HCT116 (cell line): ENCODE measurements at regions not wholly inside any gene's neighbourhood (a gene's known extent, or its start where the extent isn't known, plus 50 kb on each side); places are given as distances from the start of the nearest gene placed in this dataset.

Source experiments
- ATAC-seq: fragments of 200-7000 bp; cut with Tn5 transposase; 2 replicates; pipeline ENCODE4 v1.9.1; 2020; ENCODE audit warnings: mild to moderate bottlenecking, moderate library complexity
- BruUV-seq: library from RNA; stranded (reverse); fragments of 400-500 nt; replicated peaks from 2 replicates; lab custom pipeline; 2021; lab: Mats Ljungman, UMichigan
- CTCF ChIA-PET: fragments of 300-600 bp; sonication (Branson Sonifier 250); formaldehyde crosslinking; loops from one replicate; lab custom pipeline; 2021; ENCODE audit warnings: antibody characterized with exemption; lab: Charles Lee
- POLR2A ChIA-PET: fragments of 300-600, 350-600 bp; sonication (Branson Sonifier 250); formaldehyde crosslinking; loops from one replicate; lab custom pipeline; 2021; ENCODE audit warnings: antibody characterized with exemption; lab: Charles Lee
- RAD21 ChIA-PET, 2 experiments: fragments of 300-600 bp; sonication (Branson Sonifier 250); formaldehyde crosslinking; loops; one replicate each; lab custom pipeline; 2023; ENCODE audit warnings: low total read pairs in 2 of 2; ENCODE audit not compliant: uncharacterized antibody in 2 of 2, unreplicated experiment in 2 of 2, low non-redundant PET in 1 of 2; lab: Charles Lee
- DNase-seq: peaks from one replicate; pipeline ENCODE4 v3.0.0-alpha.2; 2010; ENCODE audit warnings: low read depth, low spot score
- H2AFZ ChIP-seq: fragments of 200-600 bp; shearing (Covaris generic), sonication (generic); 2 replicates; pipeline ENCODE4 v1.6.1; 2017; ENCODE audit warnings: low read depth, mixed run types, mixed read lengths, antibody characterized with exemption, low read length; ENCODE audit not compliant: poor library complexity, severe bottlenecking
- H3K27ac ChIP-seq: 2 replicates; pipeline ENCODE4 v1.5.1; 2012; ENCODE audit warnings: low read depth, low read length
- H3K27me3 ChIP-seq: fragments of 200-600 bp; sonication (generic); 2 replicates; pipeline ENCODE4 v1.6.1; 2016; ENCODE audit warnings: mixed run types, low read length, mixed read lengths; ENCODE audit not compliant: insufficient read depth
- H3K36me3 ChIP-seq, 2 experiments: fragments of 200-500 bp in 1 of 2; fragments of 200-600 bp in 1 of 2; sonication (Bioruptor generic) in 1 of 2; sonication (generic) in 1 of 2; 2 replicates each; pipeline versions ENCODE4 v1.5.1 to v1.6.1; 2014 to 2016; ENCODE audit warnings: low read length in 2 of 2, inconsistent platforms in 1 of 2, mixed read lengths in 1 of 2, mixed run types in 1 of 2; ENCODE audit not compliant: insufficient read depth in 2 of 2, control insufficient read depth in 1 of 2
- H3K4me1 ChIP-seq, 2 experiments: fragments of 200-600 bp in 1 of 2; sonication (generic) in 1 of 2; 2 replicates each; pipeline versions ENCODE4 v1.5.1 to v1.6.1; 2012 to 2017; ENCODE audit warnings: low read length in 2 of 2, inconsistent platforms in 1 of 2, mild to moderate bottlenecking in 1 of 2, mixed read lengths in 1 of 2, mixed run types in 1 of 2, moderate library complexity in 1 of 2; ENCODE audit not compliant: insufficient read depth in 2 of 2, control insufficient read depth in 1 of 2
- H3K4me2 ChIP-seq: fragments of 200-600 bp; sonication (generic); 2 replicates; pipeline ENCODE4 v1.6.1; 2017; ENCODE audit warnings: mixed run types, low read length, mixed read lengths
- H3K4me3 ChIP-seq, 2 experiments: fragments of 200-600 bp in 1 of 2; sonication (generic) in 1 of 2; replicated peaks in 1 of 2; 2 replicates each; pipeline ENCODE4 v1.5.1; 2011 to 2016; ENCODE audit warnings: low read length in 2 of 2, control low read depth in 1 of 2, low read depth in 1 of 2, mild to moderate bottlenecking in 1 of 2, mixed read lengths in 1 of 2, mixed run types in 1 of 2
- H3K79me2 ChIP-seq: fragments of 200-600 bp; sonication (generic); 2 replicates; pipeline ENCODE4 v1.6.1; 2017; ENCODE audit warnings: mild to moderate bottlenecking, mixed run types, low read length, moderate library complexity, mixed read lengths; ENCODE audit not compliant: insufficient read depth
- H3K9ac ChIP-seq: fragments of 200-600 bp; sonication (generic); 2 replicates; pipeline ENCODE4 v1.6.1; 2016; ENCODE audit warnings: low read length, mixed read lengths
- H3K9me2 ChIP-seq: fragments of 200-600 bp; sonication (generic), shearing (Covaris generic); 2 replicates; pipeline ENCODE4 v1.6.1; 2017; ENCODE audit warnings: mixed run types, mild to moderate bottlenecking, moderate library complexity; ENCODE audit not compliant: insufficient read depth
- H3K9me3 ChIP-seq, 2 experiments: fragments of 200-500 bp in 1 of 2; fragments of 200-600 bp in 1 of 2; sonication (Bioruptor generic) in 1 of 2; sonication (generic) in 1 of 2; 2 replicates each; pipeline ENCODE4 v1.6.1; 2014 to 2017; ENCODE audit warnings: low read length in 2 of 2, mixed read lengths in 2 of 2, inconsistent platforms in 1 of 2, low read depth in 1 of 2, mild to moderate bottlenecking in 1 of 2, mixed run types in 1 of 2, moderate library complexity in 1 of 2; ENCODE audit not compliant: control insufficient read depth in 1 of 2, insufficient read depth in 1 of 2
- H4K20me1 ChIP-seq: fragments of 200-600 bp; sonication (generic), shearing (Covaris generic); 2 replicates; pipeline ENCODE4 v1.6.1; 2017; ENCODE audit warnings: mixed run types, mild to moderate bottlenecking, moderate library complexity; ENCODE audit not compliant: insufficient read depth
- ATF3 ChIP-seq: IDR thresholded peaks from 2 replicates; pipeline ENCODE4 v1.6.1; 2012
- CTCF ChIP-seq, 3 experiments: fragments of 200-600 bp in 1 of 3; sonication (generic) in 1 of 3; IDR thresholded peaks in 2 of 3; conservative IDR thresholded peaks in 1 of 3; 2 replicates each; pipeline ENCODE4 v1.5.1; 2012 to 2017; ENCODE audit warnings: low read depth in 2 of 3, low read length in 2 of 3, antibody characterized with exemption in 1 of 3, borderline replicate concordance in 1 of 3, control low read depth in 1 of 3, mild to moderate bottlenecking in 1 of 3, mixed read lengths in 1 of 3, mixed run types in 1 of 3, moderate library complexity in 1 of 3; ENCODE audit not compliant: insufficient read depth in 1 of 3
- EGR1 ChIP-seq: IDR thresholded peaks from 2 replicates; pipeline ENCODE4 v1.6.1; 2012; ENCODE audit warnings: low read depth
- EZH2 ChIP-seq: fragments of 200-600 bp; sonication (generic); IDR thresholded peaks from 2 replicates; pipeline ENCODE4 v1.6.1; 2017; ENCODE audit warnings: antibody characterized with exemption, mixed run types
- EZH2phosphoT487 ChIP-seq: fragments of 200-600 bp; IDR thresholded peaks from 2 replicates; pipeline ENCODE4 v1.6.1; 2018; ENCODE audit warnings: antibody characterized with exemption, borderline replicate concordance
- JUND ChIP-seq: IDR thresholded peaks from 2 replicates; pipeline ENCODE4 v1.6.1; 2012
- MAX ChIP-seq: IDR thresholded peaks from 2 replicates; pipeline ENCODE4 v1.6.1; 2012
- RAD21 ChIP-seq: IDR thresholded peaks from 2 replicates; pipeline ENCODE4 v1.6.1; 2012; ENCODE audit warnings: low read depth, mild to moderate bottlenecking
- REST ChIP-seq: IDR thresholded peaks from 2 replicates; pipeline ENCODE4 v1.6.1; 2012; ENCODE audit warnings: low read depth
- SRF ChIP-seq: IDR thresholded peaks from 2 replicates; pipeline ENCODE4 v1.6.1; 2012; ENCODE audit warnings: low read depth
- TCF7L2 ChIP-seq: IDR thresholded peaks from 2 replicates; pipeline ENCODE4 v1.7.0; 2011; ENCODE audit warnings: borderline replicate concordance, inconsistent platforms; ENCODE audit not compliant: insufficient read depth, insufficient read length; ENCODE audit errors: extremely low read depth
- ZFX ChIP-seq: fragments of 450-650 bp; IDR thresholded peaks from 2 replicates; pipeline ENCODE4 v1.6.1; 2017
- ZNF274 ChIP-seq: fragments of 200-500 bp; sonication (Bioruptor generic); IDR thresholded peaks from 2 replicates; pipeline ENCODE4 v1.6.1; 2014; ENCODE audit warnings: mild to moderate bottlenecking, low read depth, low read length, inconsistent platforms
- intact Hi-C: fragments of 100-400 bp; cut with micrococcal nuclease; formaldehyde crosslinking; loops from 2 replicates; pipeline ENCODE4 v1.10.0; 2022

- ChIA-PET RAD21 (no interaction called here), CTCF (no interaction called here), POLR2A (no interaction called here)
- H3K27me3 ChIP-seq, result no peaks in the 10 kb centered on the region
- TF ChIP-seq TCF7L2 (no peak), EGR1 (no peak), JUND (no peak), EZH2 (no peak), EZH2phosphoT487 (no peak), RAD21 (no peak), ZFX (no peak)
- H3K9me3 ChIP-seq, result no peaks in the 10 kb centered on the region
- no peaks in the 10 kb centered on the region for H3K36me3 ChIP-seq
- no peak overlapping the region for H2AFZ ChIP-seq
- H3K4me3 ChIP-seq, result no peak overlapping the region
- H3K4me1 ChIP-seq, result no peaks in the 10 kb centered on the region; a peak in 1 of 4 replicates
- H4K20me1 ChIP-seq, result no peaks in the 10 kb centered on the region
- no peaks in the 10 kb centered on the region for H3K79me2 ChIP-seq
- DNase-seq (no peak), ATAC-seq (peak; percentile 61)
- BruUV-seq, result no TSS peak
- no peaks in the 10 kb centered on the region for H3K9me2 ChIP-seq
- no peak overlapping the region for H3K9ac ChIP-seq
- intact Hi-C loops, result no loop called here
- no peak overlapping the region for H3K4me2 ChIP-seq
- no peak overlapping the region for H3K27ac ChIP-seq
Measured at GRCh38 chr21:39115576-39116235, 67.5 kb downstream of the PSMG1 start.

GRCh38 chr21:39114871-39115575 lies 68.2 kb downstream of the PSMG1 start:
- no peak for DNase-seq
- CTCF ChIA-PET, result no interaction called here
- intact Hi-C loops, result no loop called here

More at GRCh38 chr21:39114871-39115575, 68.2 kb downstream of the PSMG1 start:
- no peaks in the 10 kb centered on the region for H3K9me3 ChIP-seq
- no peak overlapping the region for H2AFZ ChIP-seq
- no peaks in the 10 kb centered on the region for H3K79me2 ChIP-seq
- H3K9ac ChIP-seq, result no peak overlapping the region
- no TSS peak for BruUV-seq
- H3K4me1 ChIP-seq, result no peaks in the 10 kb centered on the region; a peak in 1 of 4 replicates
- POLR2A ChIA-PET, result no interaction called here
- no peaks in the 10 kb centered on the region for H4K20me1 ChIP-seq
- H3K36me3 ChIP-seq, result no peaks in the 10 kb centered on the region
- no peak overlapping the region for H3K4me2 ChIP-seq
- H3K27me3 ChIP-seq, result no peaks in the 10 kb centered on the region
- H3K27ac ChIP-seq, result no peak overlapping the region
- no peaks in the 10 kb centered on the region for H3K9me2 ChIP-seq
- TF ChIP-seq EGR1 (no peak), JUND (no peak), REST (no peak), ATF3 (no peak), EZH2phosphoT487 (no peak), RAD21 (no peak), MAX (no peak), ZNF274 (no peak), SRF (no peak), CTCF (IDR thresholded peaks at IDR 0.05 in 2 of 3, conservative IDR thresholded peaks at IDR 0.05 in 1 of 3; ENCODE audit: borderline replicate concordance in 1 of 3, insufficient read depth in 1 of 3, low read depth in 2 of 3, low read length in 2 of 3) (no peak)
- ATAC-seq, result no peak
- RAD21 ChIA-PET, result no interaction called here
- H3K4me3 ChIP-seq, result no peak overlapping the region
